ENCODE measurements at regions not wholly inside any gene's neighbourhood (a gene's known extent, or its start where the extent isn't known, plus 50 kb on each side); places are given as distances from the start of the nearest gene placed in this dataset.

DNA sequence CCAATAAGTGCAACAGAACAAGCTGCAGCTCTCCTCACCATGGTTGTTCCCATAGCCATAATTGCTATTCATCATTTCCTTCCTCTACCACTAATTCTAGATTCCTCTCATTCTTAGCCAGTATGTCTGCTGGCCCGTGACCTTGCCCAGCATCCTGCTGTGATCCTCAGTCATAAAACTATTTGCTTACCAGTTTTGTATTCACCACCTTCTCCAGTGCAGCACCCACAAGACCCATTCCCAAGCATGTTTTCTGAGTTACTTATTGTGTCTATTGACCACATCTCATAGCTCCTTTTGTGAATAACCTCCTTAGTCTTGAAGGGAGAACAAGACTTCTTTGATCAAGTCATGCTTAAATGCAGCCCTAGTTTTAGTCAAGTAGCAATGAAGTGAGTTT, 488.0 kb upstream of the CTNND2 start (continued):
- TF ChIP-seq, protein P1, sequence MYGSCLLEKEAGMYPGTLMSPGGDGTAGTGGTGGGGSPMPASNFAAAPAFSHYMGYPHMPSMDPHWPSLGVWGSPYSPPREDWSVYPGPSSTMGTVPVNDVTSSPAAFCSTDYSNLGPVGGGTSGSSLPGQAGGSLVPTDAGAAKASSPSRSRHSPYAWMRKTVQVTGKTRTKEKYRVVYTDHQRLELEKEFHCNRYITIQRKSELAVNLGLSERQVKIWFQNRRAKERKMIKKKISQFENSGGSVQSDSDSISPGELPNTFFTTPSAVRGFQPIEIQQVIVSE (CRISPR knock-in tag; IDR thresholded peaks at IDR 0.05; ENCODE audit: borderline replicate concordance), result no peak
- TF ChIP-seq ZNF138 (CRISPR knock-in tag; conservative IDR thresholded peaks at IDR 0.05) (no peak), GRHL2 (CRISPR knock-in tag; IDR thresholded peaks at IDR 0.05; ENCODE audit: insufficient replicate concordance, severe bottlenecking) (no peak), PRRX2 (CRISPR knock-in tag; IDR thresholded peaks at IDR 0.05) (no peak), FOXK1 (CRISPR knock-in tag; IDR thresholded peaks at IDR 0.05) (no peak), NR2C2 (CRISPR knock-in tag; IDR thresholded peaks at IDR 0.05) (no peak)
- TF ChIP-seq, protein P2, sequence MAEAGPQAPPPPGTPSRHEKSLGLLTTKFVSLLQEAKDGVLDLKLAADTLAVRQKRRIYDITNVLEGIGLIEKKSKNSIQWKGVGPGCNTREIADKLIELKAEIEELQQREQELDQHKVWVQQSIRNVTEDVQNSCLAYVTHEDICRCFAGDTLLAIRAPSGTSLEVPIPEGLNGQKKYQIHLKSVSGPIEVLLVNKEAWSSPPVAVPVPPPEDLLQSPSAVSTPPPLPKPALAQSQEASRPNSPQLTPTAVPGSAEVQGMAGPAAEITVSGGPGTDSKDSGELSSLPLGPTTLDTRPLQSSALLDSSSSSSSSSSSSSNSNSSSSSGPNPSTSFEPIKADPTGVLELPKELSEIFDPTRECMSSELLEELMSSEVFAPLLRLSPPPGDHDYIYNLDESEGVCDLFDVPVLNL (CRISPR knock-in tag; IDR thresholded peaks at IDR 0.05; ENCODE audit: borderline replicate concordance, low read depth), result no peak
- TF ChIP-seq, protein P3, sequence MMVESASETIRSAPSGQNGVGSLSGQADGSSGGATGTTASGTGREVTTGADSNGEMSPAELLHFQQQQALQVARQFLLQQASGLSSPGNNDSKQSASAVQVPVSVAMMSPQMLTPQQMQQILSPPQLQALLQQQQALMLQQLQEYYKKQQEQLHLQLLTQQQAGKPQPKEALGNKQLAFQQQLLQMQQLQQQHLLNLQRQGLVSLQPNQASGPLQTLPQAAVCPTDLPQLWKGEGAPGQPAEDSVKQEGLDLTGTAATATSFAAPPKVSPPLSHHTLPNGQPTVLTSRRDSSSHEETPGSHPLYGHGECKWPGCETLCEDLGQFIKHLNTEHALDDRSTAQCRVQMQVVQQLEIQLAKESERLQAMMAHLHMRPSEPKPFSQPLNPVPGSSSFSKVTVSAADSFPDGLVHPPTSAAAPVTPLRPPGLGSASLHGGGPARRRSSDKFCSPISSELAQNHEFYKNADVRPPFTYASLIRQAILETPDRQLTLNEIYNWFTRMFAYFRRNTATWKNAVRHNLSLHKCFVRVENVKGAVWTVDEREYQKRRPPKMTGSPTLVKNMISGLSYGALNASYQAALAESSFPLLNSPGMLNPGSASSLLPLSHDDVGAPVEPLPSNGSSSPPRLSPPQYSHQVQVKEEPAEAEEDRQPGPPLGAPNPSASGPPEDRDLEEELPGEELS (CRISPR knock-in tag; IDR thresholded peaks at IDR 0.05), result no peak
- TF ChIP-seq, protein P4, sequence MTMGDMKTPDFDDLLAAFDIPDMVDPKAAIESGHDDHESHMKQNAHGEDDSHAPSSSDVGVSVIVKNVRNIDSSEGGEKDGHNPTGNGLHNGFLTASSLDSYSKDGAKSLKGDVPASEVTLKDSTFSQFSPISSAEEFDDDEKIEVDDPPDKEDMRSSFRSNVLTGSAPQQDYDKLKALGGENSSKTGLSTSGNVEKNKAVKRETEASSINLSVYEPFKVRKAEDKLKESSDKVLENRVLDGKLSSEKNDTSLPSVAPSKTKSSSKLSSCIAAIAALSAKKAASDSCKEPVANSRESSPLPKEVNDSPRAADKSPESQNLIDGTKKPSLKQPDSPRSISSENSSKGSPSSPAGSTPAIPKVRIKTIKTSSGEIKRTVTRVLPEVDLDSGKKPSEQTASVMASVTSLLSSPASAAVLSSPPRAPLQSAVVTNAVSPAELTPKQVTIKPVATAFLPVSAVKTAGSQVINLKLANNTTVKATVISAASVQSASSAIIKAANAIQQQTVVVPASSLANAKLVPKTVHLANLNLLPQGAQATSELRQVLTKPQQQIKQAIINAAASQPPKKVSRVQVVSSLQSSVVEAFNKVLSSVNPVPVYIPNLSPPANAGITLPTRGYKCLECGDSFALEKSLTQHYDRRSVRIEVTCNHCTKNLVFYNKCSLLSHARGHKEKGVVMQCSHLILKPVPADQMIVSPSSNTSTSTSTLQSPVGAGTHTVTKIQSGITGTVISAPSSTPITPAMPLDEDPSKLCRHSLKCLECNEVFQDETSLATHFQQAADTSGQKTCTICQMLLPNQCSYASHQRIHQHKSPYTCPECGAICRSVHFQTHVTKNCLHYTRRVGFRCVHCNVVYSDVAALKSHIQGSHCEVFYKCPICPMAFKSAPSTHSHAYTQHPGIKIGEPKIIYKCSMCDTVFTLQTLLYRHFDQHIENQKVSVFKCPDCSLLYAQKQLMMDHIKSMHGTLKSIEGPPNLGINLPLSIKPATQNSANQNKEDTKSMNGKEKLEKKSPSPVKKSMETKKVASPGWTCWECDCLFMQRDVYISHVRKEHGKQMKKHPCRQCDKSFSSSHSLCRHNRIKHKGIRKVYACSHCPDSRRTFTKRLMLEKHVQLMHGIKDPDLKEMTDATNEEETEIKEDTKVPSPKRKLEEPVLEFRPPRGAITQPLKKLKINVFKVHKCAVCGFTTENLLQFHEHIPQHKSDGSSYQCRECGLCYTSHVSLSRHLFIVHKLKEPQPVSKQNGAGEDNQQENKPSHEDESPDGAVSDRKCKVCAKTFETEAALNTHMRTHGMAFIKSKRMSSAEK (CRISPR knock-in tag; IDR thresholded peaks at IDR 0.05; ENCODE audit: borderline replicate concordance), result no peak

DNA sequence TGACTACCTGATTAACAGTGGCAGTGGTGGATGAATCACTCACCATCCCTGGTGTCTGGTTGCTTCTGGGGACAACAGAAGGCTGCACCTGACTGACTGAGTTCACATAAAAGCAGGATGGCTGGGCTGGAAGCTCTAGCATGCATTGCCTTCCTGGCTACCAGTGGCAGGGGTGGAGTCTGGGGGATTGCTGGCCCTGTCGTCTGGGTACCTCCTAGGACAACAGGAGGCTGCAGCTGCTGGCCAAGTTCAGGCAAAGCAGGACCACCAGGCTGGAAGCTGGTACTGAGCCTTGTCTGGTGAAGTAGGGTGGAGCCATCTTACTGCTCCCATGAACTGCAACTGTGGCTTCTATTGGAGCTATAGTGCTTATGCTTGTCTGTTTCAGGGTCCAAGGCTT, 480.8 kb upstream of the CTNND2 start:
- Mint-ChIP-seq H3K27me3 (ENCODE audit: low read depth) (no peaks in the 10 kb centered on the region), H3K9me3 (peaks cover 42% of the 10 kb centered on the region), H3K4me3 (no peak overlapping the region), H3K36me3 (peaks cover 30% of the 10 kb centered on the region), H3K27ac (no peak overlapping the region), H3K4me1 (no peaks in the 10 kb centered on the region)
- no peak for DNase-seq (ENCODE audit: low spot score)
- CTCF ChIA-PET, result no interaction called here
- no peak for ATAC-seq
- POLR2A ChIA-PET, result no interaction called here
- TF ChIP-seq, protein P4 (CRISPR knock-in tag; IDR thresholded peaks at IDR 0.05; ENCODE audit: borderline replicate concordance), result no peak
- TF ChIP-seq, protein P5, sequence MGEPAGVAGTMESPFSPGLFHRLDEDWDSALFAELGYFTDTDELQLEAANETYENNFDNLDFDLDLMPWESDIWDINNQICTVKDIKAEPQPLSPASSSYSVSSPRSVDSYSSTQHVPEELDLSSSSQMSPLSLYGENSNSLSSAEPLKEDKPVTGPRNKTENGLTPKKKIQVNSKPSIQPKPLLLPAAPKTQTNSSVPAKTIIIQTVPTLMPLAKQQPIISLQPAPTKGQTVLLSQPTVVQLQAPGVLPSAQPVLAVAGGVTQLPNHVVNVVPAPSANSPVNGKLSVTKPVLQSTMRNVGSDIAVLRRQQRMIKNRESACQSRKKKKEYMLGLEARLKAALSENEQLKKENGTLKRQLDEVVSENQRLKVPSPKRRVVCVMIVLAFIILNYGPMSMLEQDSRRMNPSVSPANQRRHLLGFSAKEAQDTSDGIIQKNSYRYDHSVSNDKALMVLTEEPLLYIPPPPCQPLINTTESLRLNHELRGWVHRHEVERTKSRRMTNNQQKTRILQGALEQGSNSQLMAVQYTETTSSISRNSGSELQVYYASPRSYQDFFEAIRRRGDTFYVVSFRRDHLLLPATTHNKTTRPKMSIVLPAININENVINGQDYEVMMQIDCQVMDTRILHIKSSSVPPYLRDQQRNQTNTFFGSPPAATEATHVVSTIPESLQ (CRISPR knock-in tag; IDR thresholded peaks at IDR 0.05), result no peak
- TF ChIP-seq ATF1 (CRISPR knock-in tag; IDR thresholded peaks at IDR 0.05) (no peak), TP53 (CRISPR knock-in tag; IDR thresholded peaks at IDR 0.05) (no peak)
- TF ChIP-seq, protein P6, sequence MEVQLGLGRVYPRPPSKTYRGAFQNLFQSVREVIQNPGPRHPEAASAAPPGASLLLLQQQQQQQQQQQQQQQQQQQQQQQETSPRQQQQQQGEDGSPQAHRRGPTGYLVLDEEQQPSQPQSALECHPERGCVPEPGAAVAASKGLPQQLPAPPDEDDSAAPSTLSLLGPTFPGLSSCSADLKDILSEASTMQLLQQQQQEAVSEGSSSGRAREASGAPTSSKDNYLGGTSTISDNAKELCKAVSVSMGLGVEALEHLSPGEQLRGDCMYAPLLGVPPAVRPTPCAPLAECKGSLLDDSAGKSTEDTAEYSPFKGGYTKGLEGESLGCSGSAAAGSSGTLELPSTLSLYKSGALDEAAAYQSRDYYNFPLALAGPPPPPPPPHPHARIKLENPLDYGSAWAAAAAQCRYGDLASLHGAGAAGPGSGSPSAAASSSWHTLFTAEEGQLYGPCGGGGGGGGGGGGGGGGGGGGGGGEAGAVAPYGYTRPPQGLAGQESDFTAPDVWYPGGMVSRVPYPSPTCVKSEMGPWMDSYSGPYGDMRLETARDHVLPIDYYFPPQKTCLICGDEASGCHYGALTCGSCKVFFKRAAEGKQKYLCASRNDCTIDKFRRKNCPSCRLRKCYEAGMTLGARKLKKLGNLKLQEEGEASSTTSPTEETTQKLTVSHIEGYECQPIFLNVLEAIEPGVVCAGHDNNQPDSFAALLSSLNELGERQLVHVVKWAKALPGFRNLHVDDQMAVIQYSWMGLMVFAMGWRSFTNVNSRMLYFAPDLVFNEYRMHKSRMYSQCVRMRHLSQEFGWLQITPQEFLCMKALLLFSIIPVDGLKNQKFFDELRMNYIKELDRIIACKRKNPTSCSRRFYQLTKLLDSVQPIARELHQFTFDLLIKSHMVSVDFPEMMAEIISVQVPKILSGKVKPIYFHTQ (CRISPR knock-in tag; IDR thresholded peaks at IDR 0.05), result no peak
- TF ChIP-seq, protein P7, sequence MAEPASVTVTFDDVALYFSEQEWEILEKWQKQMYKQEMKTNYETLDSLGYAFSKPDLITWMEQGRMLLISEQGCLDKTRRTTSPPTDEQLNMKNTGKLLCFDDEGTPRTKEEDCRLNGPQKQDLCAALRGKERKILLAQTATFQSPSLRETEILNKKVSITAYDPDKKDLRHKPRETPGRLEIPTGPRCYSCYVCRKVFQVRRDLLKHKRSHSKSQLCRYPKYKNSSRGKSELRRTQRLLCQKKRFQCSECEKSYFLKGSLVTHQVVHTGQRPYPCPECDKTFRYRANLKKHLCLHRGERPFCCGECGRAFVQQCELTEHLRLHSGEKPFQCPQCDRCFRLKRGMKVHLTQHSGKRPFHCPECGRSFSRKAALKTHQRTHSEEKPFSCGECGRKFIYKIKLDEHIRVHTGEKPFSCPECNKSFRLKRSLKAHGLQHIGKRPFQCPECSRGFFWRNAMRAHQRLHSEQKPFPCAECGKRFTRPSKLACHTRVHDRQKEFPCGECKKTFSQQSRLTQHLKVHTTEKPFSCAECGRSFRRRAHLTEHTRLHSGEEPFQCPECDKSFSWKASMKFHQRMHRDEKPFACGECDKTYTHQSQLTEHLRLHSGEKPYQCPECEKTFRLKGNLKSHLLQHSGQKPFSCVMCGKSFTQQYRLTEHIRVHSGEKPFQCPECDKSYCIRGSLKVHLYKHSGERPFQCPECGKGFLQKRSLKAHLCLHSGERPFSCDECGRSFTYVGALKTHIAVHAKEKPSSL (CRISPR knock-in tag; conservative IDR thresholded peaks at IDR 0.05), result no peak
- TF ChIP-seq, protein P1 (CRISPR knock-in tag; IDR thresholded peaks at IDR 0.05; ENCODE audit: borderline replicate concordance), result no peak

Data from WTC11 (cell line).